ENCODE measurements at regions not wholly inside any gene's neighbourhood (a gene's known extent, or its start where the extent isn't known, plus 50 kb on each side); places are given as distances from the start of the nearest gene placed in this dataset.

- TF ChIP-seq CREB1 (IDR thresholded peaks at IDR 0.05; ENCODE audit: low read depth): no peak
- no peak for TF ChIP-seq MAX (IDR thresholded peaks at IDR 0.05)
- TF ChIP-seq EGR1 (IDR thresholded peaks at IDR 0.05): no peak
- no peak for TF ChIP-seq TEAD4 (IDR thresholded peaks at IDR 0.05)
- TF ChIP-seq ZBTB7A (IDR thresholded peaks at IDR 0.05; ENCODE audit: low read depth): no peak
- TF ChIP-seq TAF1 (IDR thresholded peaks at IDR 0.05; ENCODE audit: low read depth): no peak
- no peak for TF ChIP-seq REST (IDR thresholded peaks at IDR 0.05; ENCODE audit: low read depth)
- TF ChIP-seq EP300 (IDR thresholded peaks at IDR 0.05; ENCODE audit: borderline replicate concordance): no peak
- TF ChIP-seq USF1 (IDR thresholded peaks at IDR 0.05): no peak
These were observed 296.2 kb upstream of the IRX3 start for GRCh38 chr16:54582631-54583250.

GRCh38 chr16:54579106-54579728 lies 292.6 kb upstream of the IRX3 start:
- TF ChIP-seq RAD21 (IDR thresholded peaks at IDR 0.05; ENCODE audit: low read depth) (no peak), YY1 (IDR thresholded peaks at IDR 0.05; ENCODE audit: low read depth) (no peak), TAF1 (IDR thresholded peaks at IDR 0.05; ENCODE audit: low read depth) (no peak), REST (IDR thresholded peaks at IDR 0.05; ENCODE audit: low read depth) (no peak), ZBTB7A (IDR thresholded peaks at IDR 0.05; ENCODE audit: low read depth) (no peak), EGR1 (IDR thresholded peaks at IDR 0.05) (no peak), CREB1 (IDR thresholded peaks at IDR 0.05; ENCODE audit: low read depth) (no peak), CEBPB (IDR thresholded peaks at IDR 0.05) (no peak), NFIC (IDR thresholded peaks at IDR 0.05) (no peak), FOXM1 (IDR thresholded peaks at IDR 0.05; ENCODE audit: borderline replicate concordance, low read depth) (no peak), EP300 (IDR thresholded peaks at IDR 0.05; ENCODE audit: borderline replicate concordance) (no peak), MAX (IDR thresholded peaks at IDR 0.05) (no peak), USF1 (IDR thresholded peaks at IDR 0.05) (no peak), TCF12 (IDR thresholded peaks at IDR 0.05; ENCODE audit: low read depth) (no peak), TEAD4 (IDR thresholded peaks at IDR 0.05) (no peak)

GRCh38 chr16:54577651-54578128 lies 291.1 kb upstream of the IRX3 start:
- TF ChIP-seq USF1 (IDR thresholded peaks at IDR 0.05): no peak
- TF ChIP-seq YY1 (IDR thresholded peaks at IDR 0.05; ENCODE audit: low read depth): no peak
- no peak for TF ChIP-seq EP300 (IDR thresholded peaks at IDR 0.05; ENCODE audit: borderline replicate concordance)
- TF ChIP-seq CEBPB (IDR thresholded peaks at IDR 0.05): no peak
- TF ChIP-seq REST (IDR thresholded peaks at IDR 0.05; ENCODE audit: low read depth): no peak
- TF ChIP-seq EGR1 (IDR thresholded peaks at IDR 0.05): no peak
- no peak for TF ChIP-seq MAX (IDR thresholded peaks at IDR 0.05)
- TF ChIP-seq TEAD4 (IDR thresholded peaks at IDR 0.05): no peak
- no peak for TF ChIP-seq CREB1 (IDR thresholded peaks at IDR 0.05; ENCODE audit: low read depth)
- no peak for TF ChIP-seq FOXM1 (IDR thresholded peaks at IDR 0.05; ENCODE audit: borderline replicate concordance, low read depth)
- TF ChIP-seq RAD21 (IDR thresholded peaks at IDR 0.05; ENCODE audit: low read depth): no peak
- no peak for TF ChIP-seq NFIC (IDR thresholded peaks at IDR 0.05)
- TF ChIP-seq TCF12 (IDR thresholded peaks at IDR 0.05; ENCODE audit: low read depth): no peak
- no peak for TF ChIP-seq TAF1 (IDR thresholded peaks at IDR 0.05; ENCODE audit: low read depth)
- no peak for TF ChIP-seq ZBTB7A (IDR thresholded peaks at IDR 0.05; ENCODE audit: low read depth)
